ENCODE measurements at regions not wholly inside any gene's neighbourhood (a gene's known extent, or its start where the extent isn't known, plus 50 kb on each side); places are given as distances from the start of the nearest gene placed in this dataset.
"Not testable (repeated sequence)": the region's sequence is repeated elsewhere in the genome, so short reads cannot be mapped to it uniquely, and the experiment has no call there.

DNA sequence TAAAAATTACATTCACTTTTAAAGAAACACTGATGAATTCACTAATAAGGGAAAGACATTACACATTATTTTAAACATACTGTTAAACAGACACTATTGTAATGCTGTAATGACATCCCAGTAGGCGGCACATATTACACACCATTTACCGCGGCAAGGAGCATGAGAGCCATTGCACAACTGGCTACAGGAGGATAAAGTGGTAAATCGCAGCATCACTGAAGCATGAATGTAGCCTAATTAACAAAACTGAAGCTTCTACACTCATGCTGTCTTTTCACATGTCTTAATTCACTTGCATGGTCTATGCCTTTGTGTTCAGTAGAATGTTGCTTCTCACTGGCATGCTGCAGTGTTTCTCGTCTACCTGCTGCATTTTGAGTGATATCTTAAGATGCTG lies 1046.0 kb downstream of the MRPL39 start:
- TF ChIP-seq, protein P1, sequence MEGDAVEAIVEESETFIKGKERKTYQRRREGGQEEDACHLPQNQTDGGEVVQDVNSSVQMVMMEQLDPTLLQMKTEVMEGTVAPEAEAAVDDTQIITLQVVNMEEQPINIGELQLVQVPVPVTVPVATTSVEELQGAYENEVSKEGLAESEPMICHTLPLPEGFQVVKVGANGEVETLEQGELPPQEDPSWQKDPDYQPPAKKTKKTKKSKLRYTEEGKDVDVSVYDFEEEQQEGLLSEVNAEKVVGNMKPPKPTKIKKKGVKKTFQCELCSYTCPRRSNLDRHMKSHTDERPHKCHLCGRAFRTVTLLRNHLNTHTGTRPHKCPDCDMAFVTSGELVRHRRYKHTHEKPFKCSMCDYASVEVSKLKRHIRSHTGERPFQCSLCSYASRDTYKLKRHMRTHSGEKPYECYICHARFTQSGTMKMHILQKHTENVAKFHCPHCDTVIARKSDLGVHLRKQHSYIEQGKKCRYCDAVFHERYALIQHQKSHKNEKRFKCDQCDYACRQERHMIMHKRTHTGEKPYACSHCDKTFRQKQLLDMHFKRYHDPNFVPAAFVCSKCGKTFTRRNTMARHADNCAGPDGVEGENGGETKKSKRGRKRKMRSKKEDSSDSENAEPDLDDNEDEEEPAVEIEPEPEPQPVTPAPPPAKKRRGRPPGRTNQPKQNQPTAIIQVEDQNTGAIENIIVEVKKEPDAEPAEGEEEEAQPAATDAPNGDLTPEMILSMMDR (IDR thresholded peaks at IDR 0.05; ENCODE audit: low read depth, low read length): no peak
- DNase-seq (ENCODE audit: extremely low read depth, low read depth): no peak

DNA sequence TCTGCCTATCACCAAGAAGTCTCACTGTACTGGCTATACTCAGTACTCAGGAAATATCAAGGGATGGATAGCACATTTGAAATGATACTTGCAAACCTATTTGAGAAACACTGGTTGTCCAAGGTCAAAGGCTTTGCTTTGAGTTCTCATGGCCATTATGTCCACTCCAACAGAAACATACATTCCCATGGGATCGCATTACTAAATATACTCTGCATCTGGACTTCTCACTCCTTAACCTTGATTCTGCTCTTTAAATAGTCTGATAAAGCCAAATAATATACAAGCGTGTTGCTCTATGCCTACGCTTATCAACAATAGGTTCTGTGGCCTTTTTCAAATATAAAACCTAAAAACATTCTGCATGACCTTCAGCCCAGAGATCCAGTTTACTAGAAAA lies 1054.8 kb downstream of the MRPL39 start:
- TF ChIP-seq, protein P1 (IDR thresholded peaks at IDR 0.05; ENCODE audit: low read depth, low read length): no peak
- DNase-seq (ENCODE audit: extremely low read depth, low read depth): no peak

DNA sequence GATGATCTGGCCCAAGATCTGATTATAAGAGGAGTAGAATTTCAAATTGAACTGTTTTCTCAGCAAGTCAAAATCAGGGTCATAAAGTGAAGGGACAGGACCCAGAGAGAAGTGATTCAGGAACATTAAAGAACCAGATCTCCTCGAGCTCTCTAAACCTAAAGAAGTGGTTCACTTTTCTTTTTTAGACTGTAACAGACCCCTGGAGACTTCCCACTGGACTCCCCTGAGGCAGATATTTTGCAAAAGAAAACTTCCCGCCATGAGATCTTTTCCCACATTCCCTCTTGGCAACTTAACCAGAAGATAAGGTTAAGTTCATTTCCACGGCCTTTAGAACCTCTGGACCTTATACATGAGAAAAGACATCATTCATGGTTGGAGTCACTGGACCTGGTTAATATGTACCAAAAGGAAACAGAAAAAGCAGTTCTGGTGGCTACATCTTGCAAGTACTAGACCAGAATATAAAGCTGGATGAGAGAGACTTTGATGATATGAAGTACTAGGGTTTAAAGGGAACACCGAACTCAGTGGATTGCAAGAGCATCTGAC lies 1061.4 kb downstream of the MRPL39 start:
- TF ChIP-seq, protein P1 (IDR thresholded peaks at IDR 0.05; ENCODE audit: low read depth, low read length): no peak
- DNase-seq (ENCODE audit: extremely low read depth, low read depth): no peak

DNA sequence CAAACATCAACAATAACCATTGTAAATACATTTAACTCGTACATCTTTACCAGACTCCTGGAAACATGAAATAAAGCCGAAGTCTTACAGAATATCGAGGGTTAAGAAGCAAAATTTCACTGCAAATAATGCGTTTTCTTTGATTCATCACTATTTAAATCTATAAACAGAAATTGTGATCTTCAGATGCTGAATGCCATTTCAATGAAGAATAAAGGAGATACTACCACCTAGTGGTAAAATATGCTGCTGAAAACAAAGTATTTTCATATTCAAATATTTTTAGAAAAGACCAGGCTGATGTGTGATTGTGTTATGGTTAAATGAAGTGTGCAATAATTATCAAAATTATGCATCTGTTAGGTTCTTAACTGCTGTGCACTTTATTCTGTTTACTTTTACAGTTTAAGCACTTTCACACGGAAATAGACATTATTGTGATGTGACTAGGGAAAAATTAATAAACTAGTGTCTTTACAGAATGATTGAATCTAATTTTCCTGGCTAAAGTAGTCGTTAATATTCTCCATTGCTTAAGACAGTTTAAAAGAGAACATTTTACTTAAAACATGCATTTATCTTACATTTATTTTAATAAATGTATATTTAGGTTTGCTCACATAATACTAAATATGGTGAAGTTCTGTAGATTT lies 1093.1 kb downstream of the MRPL39 start:
- no peak for DNase-seq (ENCODE audit: extremely low read depth, low read depth)
- TF ChIP-seq, protein P1 (IDR thresholded peaks at IDR 0.05; ENCODE audit: low read depth, low read length): peak; percentile 13

DNA sequence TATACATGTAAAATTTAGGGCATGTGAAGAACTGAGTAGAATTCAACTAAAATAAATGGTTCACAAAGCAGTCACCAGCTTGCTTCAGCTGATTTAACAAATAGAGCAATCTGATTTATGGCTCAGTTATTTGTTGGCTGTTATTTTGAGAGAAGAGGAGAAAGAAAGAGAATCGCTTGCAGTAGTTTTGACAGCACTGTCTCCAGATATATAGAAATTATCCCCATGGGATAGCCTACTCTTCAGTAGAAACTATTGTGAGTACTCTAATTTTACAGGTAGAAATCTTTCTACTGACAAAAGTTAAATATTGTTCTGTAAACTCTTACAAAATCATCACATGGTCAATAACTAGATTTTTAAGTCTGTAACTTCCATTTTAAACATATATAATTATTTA lies 1098.2 kb downstream of the MRPL39 start:
- no peak for DNase-seq (ENCODE audit: extremely low read depth, low read depth)
- TF ChIP-seq, protein P1 (IDR thresholded peaks at IDR 0.05; ENCODE audit: low read depth, low read length): no peak

DNA sequence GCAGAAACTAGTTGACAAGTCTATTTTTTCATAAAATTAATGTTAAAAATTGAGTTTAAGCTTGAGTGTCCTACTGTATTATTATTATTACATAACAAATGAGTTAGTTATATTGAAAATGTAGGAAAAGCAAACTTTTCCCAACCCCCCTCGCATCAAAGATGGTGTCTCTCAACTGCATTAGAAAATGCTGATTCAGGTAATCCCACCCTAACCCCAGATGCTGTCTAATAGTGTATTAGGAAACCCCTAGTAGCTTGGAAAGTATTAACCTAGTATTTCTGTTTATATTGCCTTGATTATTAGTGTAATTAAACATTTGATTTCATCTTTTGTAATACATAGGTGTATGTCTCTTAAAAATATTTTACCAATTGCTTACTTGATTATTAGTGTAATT lies 1120.3 kb downstream of the MRPL39 start:
- TF ChIP-seq, protein P1 (IDR thresholded peaks at IDR 0.05; ENCODE audit: low read depth, low read length): no peak
- DNase-seq (ENCODE audit: extremely low read depth, low read depth): no peak

DNA sequence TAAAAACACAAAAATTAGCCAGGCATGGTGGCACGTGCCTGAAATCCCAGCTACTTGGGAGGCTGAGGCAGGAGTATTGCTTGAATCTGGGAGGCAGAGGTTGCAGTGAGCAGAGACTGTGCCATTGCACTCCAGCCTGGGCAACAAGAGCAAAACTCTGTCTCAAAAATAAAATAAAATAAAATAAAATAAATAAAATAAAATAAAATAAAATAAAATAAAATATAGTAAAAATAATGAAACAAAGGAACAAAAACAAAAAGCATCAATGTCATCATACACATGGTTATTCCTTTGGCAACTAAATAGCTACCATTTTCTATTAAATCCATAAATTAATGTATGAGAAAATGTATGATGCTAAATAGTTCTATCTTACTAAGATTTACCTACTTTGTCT lies 1123.9 kb downstream of the MRPL39 start:
- not testable (repeated sequence) for DNase-seq (ENCODE audit: extremely low read depth, low read depth)

DNA sequence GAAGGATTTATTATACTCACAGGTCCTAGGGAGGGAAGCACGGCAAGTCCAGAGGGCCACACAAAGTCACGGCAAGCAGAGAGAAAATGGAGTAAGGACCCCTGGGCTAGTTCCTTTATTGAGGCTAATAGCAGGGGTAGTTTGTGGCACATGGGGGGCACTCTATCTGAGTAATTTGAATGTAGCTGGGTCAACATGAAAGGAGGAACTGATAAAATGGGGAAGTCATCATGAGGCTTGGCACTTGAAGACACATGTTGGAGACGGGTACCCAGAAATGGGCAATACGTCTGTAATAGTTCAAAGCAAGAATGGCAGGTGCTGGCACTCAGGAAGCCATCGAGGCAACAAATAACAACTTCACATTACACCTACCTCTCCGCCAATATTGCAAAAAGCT lies 1136.4 kb downstream of the MRPL39 start:
- DNase-seq (ENCODE audit: extremely low read depth, low read depth): no peak
- TF ChIP-seq, protein P1 (IDR thresholded peaks at IDR 0.05; ENCODE audit: low read depth, low read length): no peak

Measured in AG09319 (cell line).